Right cardiac atrium (tissue), 5 donors: ENCODE measurements at regions not wholly inside any gene's neighbourhood (a gene's known extent, or its start where the extent isn't known, plus 50 kb on each side); places are given as distances from the start of the nearest gene placed in this dataset.

Source experiments
- ATAC-seq, 2 donors: fragments of 200-7000 bp; cut with Tn5 transposase; one replicate each; pipeline versions ENCODE4 v1.8.0 to v1.9.1; 2020; ENCODE audit warnings: moderate library complexity in 2 of 2, mild to moderate bottlenecking in 1 of 2
- DNase-seq, 3 donors: peaks; one replicate each; pipeline ENCODE4 v3.0.0-alpha.2; 2020
- H3K27ac ChIP-seq: one replicate; pipeline ENCODE4 v1.5.1; 2013; ENCODE audit warnings: mild to moderate bottlenecking, low read length, control low read depth, moderate library complexity
- H3K27me3 ChIP-seq: one replicate; pipeline ENCODE4 v1.6.1; 2013; ENCODE audit not compliant: control insufficient read depth, insufficient read depth
- H3K4me1 ChIP-seq: one replicate; pipeline ENCODE4 v1.6.1; 2013; ENCODE audit warnings: low read length; ENCODE audit not compliant: control insufficient read depth, insufficient read depth
- H3K4me3 ChIP-seq: one replicate; pipeline ENCODE4 v1.5.1; 2013; ENCODE audit warnings: low read length, control low read depth
- H3K9me3 ChIP-seq: one replicate; pipeline ENCODE4 v1.6.1; 2013; ENCODE audit warnings: low read length; ENCODE audit not compliant: control insufficient read depth
- WGBS: extraction: QIAGEN DNeasy Blood & Tissue Kit; methylation state at CpG from one replicate; pipeline ENCODE4 v1.1.7; 2013; 5-methylcytosine and 5-hydroxymethylcytosine counted together
- intact Hi-C, 4 donors: fragments of 100-400 bp; cut with DNase I; formaldehyde crosslinking; loops; one replicate each; pipeline versions ENCODE4 v1.11.0 to v1.14.0; 2022 to 2023
- donor health status: healthy with polysubstance abuse.
- donor health status: DM: no; HTN: yes; CAD: no.
- donor health status: DM: no; HTN: no; CAD: no.
- donor health status: DM: no; HTN: yes; CAD: no; lungs with severe emphysema.
- donor health status: DM: yes; HTN: yes; CAD: no.

DNA sequence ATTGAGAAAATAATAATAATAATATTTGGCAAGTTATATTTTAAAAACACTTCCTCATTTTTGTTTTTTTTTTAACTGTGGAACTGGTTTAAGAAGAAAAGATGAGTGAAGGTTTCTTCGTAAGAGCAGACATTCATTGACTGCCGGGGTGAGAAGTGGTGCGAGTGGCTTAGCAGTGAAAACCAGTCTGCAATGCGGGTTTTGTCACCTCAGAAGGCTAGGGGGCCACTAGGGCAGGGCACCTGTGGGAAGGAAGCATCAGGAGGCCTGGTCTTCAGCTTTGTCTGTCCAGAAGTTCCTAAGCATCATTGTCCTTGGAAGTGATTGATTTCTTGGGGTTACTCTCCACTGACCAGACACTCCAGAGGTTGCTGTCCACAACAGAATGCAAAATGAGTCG lies 339.2 kb downstream of the ZNF326 start:
- intact Hi-C loops: no loop called here
- H3K4me3 ChIP-seq: no peak overlapping the region
- DNase-seq: no peak
- no peak for ATAC-seq
- no peaks in the 10 kb centered on the region for H3K4me1 ChIP-seq
- H3K27me3 ChIP-seq: no peaks in the 10 kb centered on the region
- no peaks in the 10 kb centered on the region for H3K9me3 ChIP-seq
- no peak overlapping the region for H3K27ac ChIP-seq
- 71% methylated on average over 5 of the region's 5 CpGs for WGBS

DNA sequence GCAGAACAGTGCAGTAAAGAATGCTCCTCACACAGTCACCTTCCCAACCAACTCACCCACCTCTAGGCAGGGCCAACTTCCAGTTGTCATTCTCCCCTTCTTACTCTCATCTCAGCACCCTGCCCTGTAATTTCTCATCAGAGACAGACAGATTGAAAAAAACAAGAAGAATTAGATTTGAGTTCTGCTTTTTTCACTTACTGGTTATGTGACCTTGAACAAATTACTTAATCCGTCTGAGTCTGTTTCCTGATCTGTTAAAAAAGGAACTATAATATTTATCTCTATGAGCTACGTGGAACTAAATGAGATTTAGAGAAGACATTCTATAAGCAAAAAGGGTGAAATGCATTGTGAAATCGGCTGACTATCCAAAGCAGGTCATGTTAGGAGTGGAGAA lies 330.3 kb downstream of the ZNF326 start:
- H3K27ac ChIP-seq: no peak overlapping the region
- WGBS: 57% methylated on average over 3 of the region's 3 CpGs
- no peaks in the 10 kb centered on the region for H3K27me3 ChIP-seq

DNA sequence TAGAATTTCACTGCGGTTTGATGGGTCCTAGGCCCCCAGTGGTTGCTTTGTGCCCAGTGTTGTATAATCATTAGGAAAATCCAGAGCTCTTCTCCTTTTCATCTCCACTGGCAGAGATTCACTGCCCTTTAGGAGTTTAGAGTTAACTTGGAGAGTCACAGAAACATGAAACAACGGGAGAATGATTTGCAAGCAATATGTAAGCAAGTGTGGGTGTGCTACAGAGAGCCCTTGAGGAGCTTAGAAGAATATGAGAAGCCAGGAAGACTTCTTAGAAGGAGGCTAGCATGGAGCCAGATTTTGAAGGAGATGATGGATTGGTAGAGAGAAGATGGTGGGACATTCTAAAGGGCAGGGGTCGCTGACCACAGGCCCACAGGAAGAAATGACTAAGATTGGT lies 327.3 kb downstream of the ZNF326 start:
- WGBS: 70% methylated on average over 3 of the region's 3 CpGs
- Histone ChIP-seq H3K9me3 (no peaks in the 10 kb centered on the region), H3K27me3 (no peaks in the 10 kb centered on the region), H3K27ac (no peak overlapping the region), H3K4me3 (no peak overlapping the region), H3K4me1 (no peaks in the 10 kb centered on the region)
- intact Hi-C loops: no loop called here
- DNase-seq (no peak), ATAC-seq (no peak)

More for the DNA sequence above, 330.3 kb downstream of the ZNF326 start:
- ATAC-seq (no peak), DNase-seq (no peak)
- Histone ChIP-seq H3K4me3 (no peak overlapping the region), H3K9me3 (no peaks in the 10 kb centered on the region), H3K4me1 (no peaks in the 10 kb centered on the region)
- intact Hi-C loops: no loop called here

DNA sequence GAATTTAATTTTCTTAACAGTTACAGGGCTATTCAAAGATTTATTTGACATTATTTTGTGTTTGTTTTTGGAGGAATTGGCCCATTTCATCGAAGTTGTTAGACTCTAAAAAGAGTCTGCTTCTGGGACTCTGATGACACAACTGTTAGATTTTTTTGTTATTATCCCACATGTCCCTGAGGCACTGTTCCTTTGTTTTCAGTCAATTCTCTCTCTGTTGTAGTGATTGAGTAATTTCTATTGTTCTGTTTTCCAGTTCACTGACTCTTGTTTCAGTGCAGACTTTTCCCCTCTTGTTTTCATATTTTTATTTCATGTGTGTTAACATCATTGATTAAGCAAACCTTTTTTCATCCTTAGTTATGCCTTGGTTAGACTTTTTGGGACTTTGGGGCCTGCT lies 325.0 kb downstream of the ZNF326 start:
- ATAC-seq (no peak), DNase-seq (no peak)
- H3K9me3 ChIP-seq: no peaks in the 10 kb centered on the region
- no peaks in the 10 kb centered on the region for H3K4me1 ChIP-seq
- no peaks in the 10 kb centered on the region for H3K27me3 ChIP-seq
- no peak overlapping the region for H3K4me3 ChIP-seq
- intact Hi-C loops: no loop called here
- H3K27ac ChIP-seq: no peak overlapping the region
- 54% methylated on average over 1 of the region's 1 CpG for WGBS

DNA sequence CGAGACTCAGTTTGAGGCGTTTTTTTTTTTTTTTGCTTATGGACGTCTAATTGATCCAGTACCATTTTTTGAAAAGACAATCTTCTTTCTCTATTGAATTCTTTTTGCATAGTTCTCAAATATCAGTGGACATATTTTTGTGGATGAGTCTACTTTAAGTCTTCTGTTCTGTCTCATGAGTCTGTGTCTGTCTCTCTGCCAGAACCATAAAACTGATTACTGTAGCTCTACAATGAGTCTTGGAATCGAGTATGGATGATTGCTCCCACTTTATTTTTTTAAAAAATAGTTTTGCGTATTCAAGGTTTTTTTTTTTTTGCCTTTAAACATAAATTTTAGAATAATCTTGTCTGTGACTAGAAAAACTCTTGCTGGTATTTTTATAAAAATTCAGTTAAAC lies 323.5 kb downstream of the ZNF326 start:
- DNase-seq (no peak), ATAC-seq (no peak)
- no peaks in the 10 kb centered on the region for H3K27me3 ChIP-seq
- no peaks in the 10 kb centered on the region for H3K9me3 ChIP-seq
- no peak overlapping the region for H3K27ac ChIP-seq
- intact Hi-C loops: no loop called here
- 57% methylated on average over 5 of the region's 5 CpGs for WGBS
- H3K4me1 ChIP-seq: no peaks in the 10 kb centered on the region
- H3K4me3 ChIP-seq: no peak overlapping the region

DNA sequence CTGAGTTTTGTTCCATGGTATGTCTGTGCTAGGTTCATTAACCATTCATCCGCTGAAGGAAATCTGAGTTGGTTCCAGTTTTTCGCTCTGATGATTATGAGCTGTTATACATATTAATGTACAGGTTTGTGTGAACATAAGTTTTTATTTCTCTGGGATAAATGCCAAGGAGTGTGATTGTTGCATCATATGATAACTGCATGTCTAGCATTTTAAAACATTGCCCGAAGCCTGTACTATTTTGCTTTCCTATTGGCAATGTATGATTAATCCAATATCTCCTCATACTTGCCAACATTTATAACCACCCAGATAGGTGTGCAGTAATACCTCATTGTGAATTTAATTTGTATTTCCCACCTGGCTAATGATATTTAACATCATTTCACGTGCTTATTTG lies 322.7 kb downstream of the ZNF326 start:
- ATAC-seq: no peak
- Histone ChIP-seq H3K4me1 (no peaks in the 10 kb centered on the region), H3K27ac (no peak overlapping the region), H3K27me3 (no peaks in the 10 kb centered on the region), H3K9me3 (no peaks in the 10 kb centered on the region), H3K4me3 (no peak overlapping the region)
- DNase-seq: no peak
- intact Hi-C loops: no loop called here
- WGBS: 62% methylated on average over 4 of the region's 4 CpGs

DNA sequence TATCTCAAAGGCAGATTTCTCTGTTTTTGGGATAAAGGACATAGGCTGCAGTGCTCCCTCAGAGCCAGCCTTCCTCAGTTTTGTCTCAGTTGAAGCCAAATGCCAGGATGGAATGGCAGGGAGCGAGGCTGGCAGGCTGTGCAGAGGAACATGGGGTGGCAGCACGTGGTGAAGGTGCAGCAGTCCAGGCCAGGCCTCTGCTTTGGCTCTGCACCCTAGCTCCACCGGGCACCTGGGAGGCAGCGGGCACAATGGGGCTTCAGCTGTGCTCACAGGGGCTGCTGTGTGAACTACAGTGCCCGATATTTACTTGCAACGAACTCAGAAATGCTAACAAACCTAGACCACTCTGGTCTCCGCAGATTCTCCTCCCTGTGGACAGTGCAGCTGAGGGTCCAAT lies 319.6 kb downstream of the ZNF326 start:
- H3K9me3 ChIP-seq: no peaks in the 10 kb centered on the region
- no peak overlapping the region for H3K27ac ChIP-seq
- H3K27me3 ChIP-seq: no peaks in the 10 kb centered on the region
- intact Hi-C loops: no loop called here
- DNase-seq (no peak), ATAC-seq (no peak)
- H3K4me1 ChIP-seq: no peaks in the 10 kb centered on the region
- no peak overlapping the region for H3K4me3 ChIP-seq
- WGBS: 90% methylated on average over 7 of the region's 7 CpGs

DNA sequence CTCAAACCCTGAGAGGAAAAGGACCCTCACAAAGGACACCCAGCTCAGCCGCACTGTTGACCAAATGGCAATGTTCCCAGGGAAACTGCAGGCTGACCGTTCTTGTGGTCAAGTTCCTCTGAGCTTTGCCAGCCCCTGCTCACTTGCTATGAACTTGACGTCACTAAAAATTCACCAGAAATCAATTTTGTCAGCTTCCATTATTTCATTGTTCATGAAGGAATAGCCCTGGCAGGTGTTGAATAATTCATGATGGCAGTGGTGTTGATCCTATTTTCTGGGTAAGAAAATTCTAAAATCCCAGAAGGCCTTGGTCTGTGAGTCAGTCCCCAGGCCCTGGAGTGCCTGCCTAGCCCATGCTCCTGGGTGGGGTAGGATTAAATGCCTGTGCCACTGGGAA lies 318.9 kb downstream of the ZNF326 start:
- Histone ChIP-seq H3K9me3 (no peaks in the 10 kb centered on the region), H3K27me3 (no peaks in the 10 kb centered on the region), H3K27ac (no peak overlapping the region), H3K4me1 (no peaks in the 10 kb centered on the region), H3K4me3 (no peak overlapping the region)
- intact Hi-C loops: no loop called here
- DNase-seq (no peak), ATAC-seq (no peak)
- 70% methylated on average over 3 of the region's 3 CpGs for WGBS

DNA sequence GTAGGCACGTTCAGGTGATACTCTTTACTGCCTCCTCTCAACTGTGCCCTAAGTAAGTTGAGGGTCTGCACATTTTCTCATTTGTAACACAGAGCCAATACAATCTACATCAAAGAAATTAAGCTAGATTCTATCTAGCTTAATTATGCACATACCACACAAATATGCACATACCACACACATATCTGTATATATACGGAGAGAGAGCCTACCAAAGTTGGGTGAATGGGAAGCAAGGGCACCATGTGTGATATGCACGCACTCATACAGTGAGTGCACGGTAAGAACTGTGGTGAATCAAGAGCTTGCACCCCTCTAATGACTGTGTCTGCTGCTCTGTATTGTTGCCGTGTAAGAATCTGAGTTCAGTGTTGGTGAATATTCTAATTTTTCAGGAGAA lies 314.9 kb downstream of the ZNF326 start:
- no peaks in the 10 kb centered on the region for H3K27me3 ChIP-seq
- no peaks in the 10 kb centered on the region for H3K4me1 ChIP-seq
- intact Hi-C loops: no loop called here
- DNase-seq (no peak), ATAC-seq (no peak)
- no peaks in the 10 kb centered on the region for H3K9me3 ChIP-seq
- no peak overlapping the region for H3K4me3 ChIP-seq
- WGBS: 86% methylated on average over 5 of the region's 5 CpGs
- H3K27ac ChIP-seq: no peak overlapping the region

DNA sequence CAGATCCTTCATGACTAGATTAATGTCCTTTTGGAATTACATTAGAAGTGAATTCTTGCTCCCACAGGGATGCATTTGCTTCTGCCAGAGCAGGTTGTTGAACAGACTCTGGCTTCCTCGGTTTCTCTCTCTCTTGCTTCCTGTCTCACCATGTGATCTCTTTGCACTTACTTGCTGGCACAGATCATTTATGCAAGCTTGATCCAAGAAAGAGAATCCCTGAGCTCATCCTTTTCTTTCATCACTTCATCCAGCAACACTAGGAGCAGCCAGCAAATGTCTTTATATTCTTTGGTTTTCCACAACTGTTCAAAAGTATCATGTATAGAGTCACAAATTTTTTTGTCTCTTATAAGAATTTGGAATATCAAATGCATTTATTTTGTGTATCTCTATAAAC lies 313.5 kb downstream of the ZNF326 start:
- H3K9me3 ChIP-seq: no peaks in the 10 kb centered on the region
- H3K27ac ChIP-seq: no peak overlapping the region
- no peak overlapping the region for H3K4me3 ChIP-seq
- intact Hi-C loops: no loop called here
- ATAC-seq (no peak), DNase-seq (no peak)
- H3K4me1 ChIP-seq: no peaks in the 10 kb centered on the region
- WGBS: 71% methylated on average over 1 of the region's 1 CpG
- no peaks in the 10 kb centered on the region for H3K27me3 ChIP-seq

DNA sequence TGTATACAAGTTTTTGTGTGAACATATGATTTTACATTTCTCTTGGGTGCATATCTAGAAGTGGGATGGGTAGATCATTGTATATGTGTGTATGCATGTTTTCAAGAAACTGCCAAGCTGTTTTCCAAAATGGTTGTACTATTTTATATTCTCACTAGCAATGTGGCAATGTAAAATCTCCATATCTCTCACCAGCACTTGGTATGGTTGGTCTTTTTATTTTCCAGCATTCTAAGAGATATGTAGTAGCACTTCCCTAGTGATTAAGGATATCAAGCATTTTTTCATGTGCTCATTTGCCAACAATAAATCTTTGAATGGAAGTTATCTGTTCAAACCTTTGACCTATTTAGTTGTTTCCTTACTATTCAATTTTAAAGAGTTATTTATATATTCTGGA lies 310.7 kb downstream of the ZNF326 start:
- no peak overlapping the region for H3K27ac ChIP-seq
- DNase-seq (no peak), ATAC-seq (no peak)
- no peak overlapping the region for H3K4me3 ChIP-seq
- H3K4me1 ChIP-seq: no peaks in the 10 kb centered on the region
- intact Hi-C loops: no loop called here
- no peaks in the 10 kb centered on the region for H3K9me3 ChIP-seq
- no peaks in the 10 kb centered on the region for H3K27me3 ChIP-seq

DNA sequence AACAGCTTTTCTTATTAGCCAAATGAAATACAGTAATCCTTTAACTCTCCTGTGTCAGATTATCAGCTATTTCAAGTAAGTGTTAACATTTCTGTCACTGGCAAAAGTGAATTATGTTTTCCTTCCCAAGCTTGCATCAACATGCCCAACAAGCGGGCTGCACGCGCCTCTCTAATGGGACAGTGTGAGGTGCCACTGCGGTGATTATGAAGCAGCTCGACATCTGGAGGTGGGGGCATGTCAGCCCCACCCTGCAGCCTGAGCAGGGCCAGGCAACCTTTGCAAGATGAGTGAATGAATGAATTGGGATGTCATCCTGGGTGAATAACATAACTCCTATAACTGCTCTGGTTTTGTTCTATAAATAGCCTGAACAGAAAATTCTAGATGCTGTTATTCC lies 301.4 kb downstream of the ZNF326 start:
- no peaks in the 10 kb centered on the region for H3K4me1 ChIP-seq
- no peak overlapping the region for H3K4me3 ChIP-seq
- WGBS: 88% methylated on average over 5 of the region's 5 CpGs
- DNase-seq (no peak), ATAC-seq (no peak)
- no peaks in the 10 kb centered on the region for H3K27me3 ChIP-seq
- no peak overlapping the region for H3K27ac ChIP-seq
- intact Hi-C loops: no loop called here
- H3K9me3 ChIP-seq: no peaks in the 10 kb centered on the region
